Left ventricle myocardium inferior (tissue), 1 donor: ENCODE measurements at regions not wholly inside any gene's neighbourhood (a gene's known extent, or its start where the extent isn't known, plus 50 kb on each side); places are given as distances from the start of the nearest gene placed in this dataset.

Experiments
- DNase-seq: peaks from one replicate; pipeline ENCODE4 v3.0.0-alpha.2; 2020
- H3K27ac ChIP-seq: fragments of 200-600 bp; replicated peaks from 2 replicates; pipeline ENCODE4 v1.8.0; 2021
- H3K27me3 ChIP-seq: fragments of 200-600 bp; 2 replicates; pipeline ENCODE4 v1.8.0; 2021; ENCODE audit warnings: low read depth
- H3K36me3 ChIP-seq: fragments of 200-600 bp; 2 replicates; pipeline ENCODE4 v1.8.0; 2021
- H3K4me1 ChIP-seq: fragments of 200-600 bp; 2 replicates; pipeline ENCODE4 v1.8.0; 2021
- H3K4me3 ChIP-seq: fragments of 200-600 bp; 2 replicates; pipeline ENCODE4 v1.8.0; 2021; ENCODE audit warnings: mild to moderate bottlenecking, moderate library complexity
- H3K9me3 ChIP-seq: fragments of 200-600 bp; replicated peaks from 2 replicates; pipeline ENCODE4 v1.8.0; 2021
- CTCF ChIP-seq: fragments of 200-600 bp; IDR thresholded peaks from 2 replicates; pipeline ENCODE4 v1.8.0; 2021; ENCODE audit warnings: antibody characterized with exemption, mild to moderate bottlenecking, borderline replicate concordance
- intact Hi-C: fragments of 100-400 bp; cut with micrococcal nuclease; formaldehyde crosslinking; loops from one replicate; pipeline ENCODE4 v1.11.0; 2022
- donor health status: DM: no; HTN: yes; CAD: no; lungs with severe emphysema.

- no peak overlapping the region for H3K27ac ChIP-seq
- no peak for TF ChIP-seq CTCF
- H3K4me3 ChIP-seq, result no peak overlapping the region
- no peaks in the 10 kb centered on the region for H3K27me3 ChIP-seq
- H3K9me3 ChIP-seq, result no peaks in the 10 kb centered on the region
- intact Hi-C loops, result no loop called here
- H3K4me1 ChIP-seq, result no peaks in the 10 kb centered on the region
- H3K36me3 ChIP-seq, result peaks cover 73% of the 10 kb centered on the region
- no peak for DNase-seq
Observed at GRCh38 chr6:144834426-144835038, 549.4 kb downstream of the UTRN start.

DNA sequence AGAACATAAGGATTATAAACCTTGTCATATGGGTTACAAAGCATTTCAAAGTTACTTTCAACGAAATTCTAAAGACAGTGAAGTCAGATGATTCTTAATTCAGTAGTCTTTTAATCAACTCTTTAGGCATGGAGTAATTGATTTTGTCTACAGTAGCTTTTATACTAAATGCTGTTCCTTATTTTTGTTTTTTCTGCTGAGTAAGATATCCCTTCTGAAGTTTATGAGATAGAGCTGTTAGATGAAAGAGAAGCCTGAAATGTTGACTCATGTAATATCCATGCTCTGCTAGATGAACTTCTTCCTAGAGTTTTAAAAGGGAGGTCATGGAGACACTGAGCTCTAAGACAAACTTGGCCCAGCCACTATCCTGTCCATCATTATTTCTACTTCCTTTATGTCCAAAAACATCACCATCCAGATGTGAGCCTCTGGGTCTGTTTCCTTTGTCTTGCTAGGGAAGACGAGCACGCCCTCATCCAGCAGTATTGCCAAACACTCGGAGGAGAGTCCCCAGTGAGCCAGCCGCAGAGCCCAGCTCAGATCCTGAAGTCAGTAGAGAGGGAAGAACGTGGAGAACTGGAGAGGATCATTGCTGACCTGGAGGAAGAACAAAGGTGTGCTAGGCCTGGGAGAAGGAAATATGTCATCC, 550.3 kb downstream of the UTRN start:
- intact Hi-C loops, result no loop called here
- no peak overlapping the region for H3K4me3 ChIP-seq
- peaks cover 76% of the 10 kb centered on the region for H3K36me3 ChIP-seq
- H3K27ac ChIP-seq, result no peak overlapping the region
- DNase-seq, result no peak
- no peaks in the 10 kb centered on the region for H3K9me3 ChIP-seq
- no peaks in the 10 kb centered on the region for H3K4me1 ChIP-seq
- no peaks in the 10 kb centered on the region for H3K27me3 ChIP-seq
- TF ChIP-seq CTCF, result no peak

DNA sequence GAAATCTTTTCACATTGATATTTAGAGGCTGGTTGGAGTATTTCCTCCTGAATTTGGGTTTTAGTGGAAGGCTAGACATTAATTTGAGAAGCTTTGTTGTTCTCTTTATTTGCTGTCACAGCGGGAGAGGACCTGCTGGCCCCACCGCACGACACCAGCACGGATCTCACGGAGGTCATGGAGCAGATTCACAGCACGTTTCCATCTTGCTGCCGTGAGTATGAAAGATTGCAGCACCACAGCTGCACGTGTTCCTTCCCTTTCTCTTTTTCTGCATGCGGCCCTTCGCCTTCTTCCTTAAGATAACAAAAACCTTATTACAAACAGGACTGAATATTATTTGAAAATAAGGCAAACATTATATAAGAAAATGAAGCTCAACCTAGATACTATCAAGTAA, 555.5 kb downstream of the UTRN start:
- no peaks in the 10 kb centered on the region for H3K4me1 ChIP-seq
- H3K4me3 ChIP-seq, result no peak overlapping the region
- intact Hi-C loops, result no loop called here
- H3K27ac ChIP-seq, result no peak overlapping the region
- DNase-seq, result no peak
- TF ChIP-seq CTCF, result no peak
- peaks cover 86% of the 10 kb centered on the region for H3K36me3 ChIP-seq
- H3K9me3 ChIP-seq, result no peaks in the 10 kb centered on the region
- H3K27me3 ChIP-seq, result no peaks in the 10 kb centered on the region

GRCh38 chr6:144843701-144844100, 558.6 kb downstream of the UTRN start:
- TF ChIP-seq CTCF, result no peak
- Histone ChIP-seq H3K9me3 (no peaks in the 10 kb centered on the region), H3K4me1 (no peaks in the 10 kb centered on the region), H3K36me3 (peaks cover 70% of the 10 kb centered on the region), H3K27me3 (no peaks in the 10 kb centered on the region), H3K27ac (no peak overlapping the region), H3K4me3 (no peak overlapping the region)
- intact Hi-C loops, result no loop called here
- DNase-seq, result no peak

- peaks cover 64% of the 10 kb centered on the region for H3K36me3 ChIP-seq
- no peak for DNase-seq
- H3K4me1 ChIP-seq, result no peaks in the 10 kb centered on the region
- TF ChIP-seq CTCF, result no peak
- H3K4me3 ChIP-seq, result no peak overlapping the region
- H3K27ac ChIP-seq, result no peak overlapping the region
- intact Hi-C loops, result no loop called here
- no peaks in the 10 kb centered on the region for H3K9me3 ChIP-seq
- H3K27me3 ChIP-seq, result no peaks in the 10 kb centered on the region
Observed at GRCh38 chr6:144844596-144844995, 559.5 kb downstream of the UTRN start.
